ENCODE measurements at regions not wholly inside any gene's neighbourhood (a gene's known extent, or its start where the extent isn't known, plus 50 kb on each side); places are given as distances from the start of the nearest gene placed in this dataset.

DNA sequence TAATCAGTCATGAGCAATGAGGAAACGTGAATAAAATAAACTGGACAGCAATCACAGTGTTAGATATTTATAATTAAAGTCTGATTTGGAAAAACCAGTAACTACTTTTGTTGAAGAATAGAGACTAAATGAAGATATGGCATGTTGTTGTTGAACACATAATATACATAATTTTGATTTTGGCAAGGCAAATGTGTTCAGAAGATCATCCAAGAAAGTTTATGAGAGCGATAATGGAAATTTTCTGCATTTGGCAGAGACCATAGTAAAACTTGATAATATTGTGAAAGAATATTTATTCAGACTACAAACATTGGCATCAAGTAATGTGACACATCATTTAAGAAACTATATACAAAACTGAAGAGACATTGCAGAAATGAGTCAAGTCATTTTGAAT lies 620.7 kb downstream of the TMA16 start:
- TF ChIP-seq, protein P1, sequence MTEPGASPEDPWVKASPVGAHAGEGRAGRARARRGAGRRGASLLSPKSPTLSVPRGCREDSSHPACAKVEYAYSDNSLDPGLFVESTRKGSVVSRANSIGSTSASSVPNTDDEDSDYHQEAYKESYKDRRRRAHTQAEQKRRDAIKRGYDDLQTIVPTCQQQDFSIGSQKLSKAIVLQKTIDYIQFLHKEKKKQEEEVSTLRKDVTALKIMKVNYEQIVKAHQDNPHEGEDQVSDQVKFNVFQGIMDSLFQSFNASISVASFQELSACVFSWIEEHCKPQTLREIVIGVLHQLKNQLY (CRISPR knock-in tag; IDR thresholded peaks at IDR 0.05), result no peak
- TF ChIP-seq, protein P2, sequence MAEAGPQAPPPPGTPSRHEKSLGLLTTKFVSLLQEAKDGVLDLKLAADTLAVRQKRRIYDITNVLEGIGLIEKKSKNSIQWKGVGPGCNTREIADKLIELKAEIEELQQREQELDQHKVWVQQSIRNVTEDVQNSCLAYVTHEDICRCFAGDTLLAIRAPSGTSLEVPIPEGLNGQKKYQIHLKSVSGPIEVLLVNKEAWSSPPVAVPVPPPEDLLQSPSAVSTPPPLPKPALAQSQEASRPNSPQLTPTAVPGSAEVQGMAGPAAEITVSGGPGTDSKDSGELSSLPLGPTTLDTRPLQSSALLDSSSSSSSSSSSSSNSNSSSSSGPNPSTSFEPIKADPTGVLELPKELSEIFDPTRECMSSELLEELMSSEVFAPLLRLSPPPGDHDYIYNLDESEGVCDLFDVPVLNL (CRISPR knock-in tag; IDR thresholded peaks at IDR 0.05; ENCODE audit: borderline replicate concordance, low read depth), result no peak
- TF ChIP-seq NFYB (CRISPR knock-in tag; conservative IDR thresholded peaks at IDR 0.05; ENCODE audit: low read depth) (no peak), FOXJ3 (CRISPR knock-in tag; IDR thresholded peaks at IDR 0.05; ENCODE audit: borderline replicate concordance) (no peak), TP53 (CRISPR knock-in tag; IDR thresholded peaks at IDR 0.05) (no peak)
- TF ChIP-seq, protein P3, sequence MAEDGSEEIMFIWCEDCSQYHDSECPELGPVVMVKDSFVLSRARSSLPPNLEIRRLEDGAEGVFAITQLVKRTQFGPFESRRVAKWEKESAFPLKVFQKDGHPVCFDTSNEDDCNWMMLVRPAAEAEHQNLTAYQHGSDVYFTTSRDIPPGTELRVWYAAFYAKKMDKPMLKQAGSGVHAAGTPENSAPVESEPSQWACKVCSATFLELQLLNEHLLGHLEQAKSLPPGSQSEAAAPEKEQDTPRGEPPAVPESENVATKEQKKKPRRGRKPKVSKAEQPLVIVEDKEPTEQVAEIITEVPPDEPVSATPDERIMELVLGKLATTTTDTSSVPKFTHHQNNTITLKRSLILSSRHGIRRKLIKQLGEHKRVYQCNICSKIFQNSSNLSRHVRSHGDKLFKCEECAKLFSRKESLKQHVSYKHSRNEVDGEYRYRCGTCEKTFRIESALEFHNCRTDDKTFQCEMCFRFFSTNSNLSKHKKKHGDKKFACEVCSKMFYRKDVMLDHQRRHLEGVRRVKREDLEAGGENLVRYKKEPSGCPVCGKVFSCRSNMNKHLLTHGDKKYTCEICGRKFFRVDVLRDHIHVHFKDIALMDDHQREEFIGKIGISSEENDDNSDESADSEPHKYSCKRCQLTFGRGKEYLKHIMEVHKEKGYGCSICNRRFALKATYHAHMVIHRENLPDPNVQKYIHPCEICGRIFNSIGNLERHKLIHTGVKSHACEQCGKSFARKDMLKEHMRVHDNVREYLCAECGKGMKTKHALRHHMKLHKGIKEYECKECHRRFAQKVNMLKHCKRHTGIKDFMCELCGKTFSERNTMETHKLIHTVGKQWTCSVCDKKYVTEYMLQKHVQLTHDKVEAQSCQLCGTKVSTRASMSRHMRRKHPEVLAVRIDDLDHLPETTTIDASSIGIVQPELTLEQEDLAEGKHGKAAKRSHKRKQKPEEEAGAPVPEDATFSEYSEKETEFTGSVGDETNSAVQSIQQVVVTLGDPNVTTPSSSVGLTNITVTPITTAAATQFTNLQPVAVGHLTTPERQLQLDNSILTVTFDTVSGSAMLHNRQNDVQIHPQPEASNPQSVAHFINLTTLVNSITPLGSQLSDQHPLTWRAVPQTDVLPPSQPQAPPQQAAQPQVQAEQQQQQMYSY (CRISPR knock-in tag; IDR thresholded peaks at IDR 0.05), result no peak
- TF ChIP-seq, protein P4, sequence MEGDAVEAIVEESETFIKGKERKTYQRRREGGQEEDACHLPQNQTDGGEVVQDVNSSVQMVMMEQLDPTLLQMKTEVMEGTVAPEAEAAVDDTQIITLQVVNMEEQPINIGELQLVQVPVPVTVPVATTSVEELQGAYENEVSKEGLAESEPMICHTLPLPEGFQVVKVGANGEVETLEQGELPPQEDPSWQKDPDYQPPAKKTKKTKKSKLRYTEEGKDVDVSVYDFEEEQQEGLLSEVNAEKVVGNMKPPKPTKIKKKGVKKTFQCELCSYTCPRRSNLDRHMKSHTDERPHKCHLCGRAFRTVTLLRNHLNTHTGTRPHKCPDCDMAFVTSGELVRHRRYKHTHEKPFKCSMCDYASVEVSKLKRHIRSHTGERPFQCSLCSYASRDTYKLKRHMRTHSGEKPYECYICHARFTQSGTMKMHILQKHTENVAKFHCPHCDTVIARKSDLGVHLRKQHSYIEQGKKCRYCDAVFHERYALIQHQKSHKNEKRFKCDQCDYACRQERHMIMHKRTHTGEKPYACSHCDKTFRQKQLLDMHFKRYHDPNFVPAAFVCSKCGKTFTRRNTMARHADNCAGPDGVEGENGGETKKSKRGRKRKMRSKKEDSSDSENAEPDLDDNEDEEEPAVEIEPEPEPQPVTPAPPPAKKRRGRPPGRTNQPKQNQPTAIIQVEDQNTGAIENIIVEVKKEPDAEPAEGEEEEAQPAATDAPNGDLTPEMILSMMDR (IDR thresholded peaks at IDR 0.05), result no peak

Data from WTC11 (cell line).